Choroid plexus epithelial cell (primary cell): ENCODE measurements at regions not wholly inside any gene's neighbourhood (a gene's known extent, or its start where the extent isn't known, plus 50 kb on each side); places are given as distances from the start of the nearest gene placed in this dataset.

ENCODE experiments used
- DNase-seq: peaks from one replicate; pipeline ENCODE4 v3.0.0-alpha.2; 2010; ENCODE audit warnings: low read depth
- H3K4me3 ChIP-seq: 2 replicates; pipeline ENCODE4 v1.5.1; 2011; ENCODE audit warnings: low read depth, mild to moderate bottlenecking, control low read depth, low read length, moderate library complexity
- TF ChIP-seq, protein P1 (sequence below): conservative IDR thresholded peaks from 2 replicates; pipeline ENCODE4 v1.5.1; 2011; ENCODE audit warnings: low read depth, mild to moderate bottlenecking, control low read depth, inconsistent platforms, low read length, moderate library complexity

GRCh38 chr2:143977356-143977755 is 542.6 kb downstream of the ZEB2 start:
- no peak overlapping the region for H3K4me3 ChIP-seq
- DNase-seq: no peak
- TF ChIP-seq, protein P1, sequence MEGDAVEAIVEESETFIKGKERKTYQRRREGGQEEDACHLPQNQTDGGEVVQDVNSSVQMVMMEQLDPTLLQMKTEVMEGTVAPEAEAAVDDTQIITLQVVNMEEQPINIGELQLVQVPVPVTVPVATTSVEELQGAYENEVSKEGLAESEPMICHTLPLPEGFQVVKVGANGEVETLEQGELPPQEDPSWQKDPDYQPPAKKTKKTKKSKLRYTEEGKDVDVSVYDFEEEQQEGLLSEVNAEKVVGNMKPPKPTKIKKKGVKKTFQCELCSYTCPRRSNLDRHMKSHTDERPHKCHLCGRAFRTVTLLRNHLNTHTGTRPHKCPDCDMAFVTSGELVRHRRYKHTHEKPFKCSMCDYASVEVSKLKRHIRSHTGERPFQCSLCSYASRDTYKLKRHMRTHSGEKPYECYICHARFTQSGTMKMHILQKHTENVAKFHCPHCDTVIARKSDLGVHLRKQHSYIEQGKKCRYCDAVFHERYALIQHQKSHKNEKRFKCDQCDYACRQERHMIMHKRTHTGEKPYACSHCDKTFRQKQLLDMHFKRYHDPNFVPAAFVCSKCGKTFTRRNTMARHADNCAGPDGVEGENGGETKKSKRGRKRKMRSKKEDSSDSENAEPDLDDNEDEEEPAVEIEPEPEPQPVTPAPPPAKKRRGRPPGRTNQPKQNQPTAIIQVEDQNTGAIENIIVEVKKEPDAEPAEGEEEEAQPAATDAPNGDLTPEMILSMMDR: no peak

DNA sequence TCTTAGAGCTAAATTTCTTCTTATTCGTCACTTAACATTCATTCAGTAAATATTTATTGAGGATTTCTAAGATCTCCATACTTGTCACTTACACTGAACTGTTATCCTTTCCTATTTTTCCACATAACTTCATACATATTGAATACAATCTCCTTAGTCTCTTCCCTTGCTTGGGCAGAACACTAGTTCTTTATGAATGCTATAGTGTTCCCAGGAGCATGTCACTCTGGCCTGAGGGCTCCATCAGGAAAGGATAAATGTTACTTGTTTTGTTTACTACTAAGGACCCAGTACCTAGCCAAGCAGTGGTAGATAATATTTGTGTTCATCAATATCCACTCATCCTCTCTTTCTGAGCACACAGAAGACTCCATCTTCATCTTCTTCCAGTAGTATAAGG is 544.7 kb downstream of the ZEB2 start:
- TF ChIP-seq, protein P1: no peak
- DNase-seq: no peak
- no peak overlapping the region for H3K4me3 ChIP-seq

- TF ChIP-seq, protein P1: no peak
- no peak overlapping the region for H3K4me3 ChIP-seq
- DNase-seq: peak; percentile 55
These were observed 545.7 kb downstream of the ZEB2 start for GRCh38 chr2:143974262-143974661.

- H3K4me3 ChIP-seq: no peak overlapping the region
- TF ChIP-seq, protein P1: no peak
- DNase-seq: no peak
These were observed 551.1 kb downstream of the ZEB2 start for GRCh38 chr2:143968860-143969259.

GRCh38 chr2:143968360-143968759 is 551.6 kb downstream of the ZEB2 start:
- DNase-seq: no peak
- TF ChIP-seq, protein P1: no peak
- no peak overlapping the region for H3K4me3 ChIP-seq

DNA sequence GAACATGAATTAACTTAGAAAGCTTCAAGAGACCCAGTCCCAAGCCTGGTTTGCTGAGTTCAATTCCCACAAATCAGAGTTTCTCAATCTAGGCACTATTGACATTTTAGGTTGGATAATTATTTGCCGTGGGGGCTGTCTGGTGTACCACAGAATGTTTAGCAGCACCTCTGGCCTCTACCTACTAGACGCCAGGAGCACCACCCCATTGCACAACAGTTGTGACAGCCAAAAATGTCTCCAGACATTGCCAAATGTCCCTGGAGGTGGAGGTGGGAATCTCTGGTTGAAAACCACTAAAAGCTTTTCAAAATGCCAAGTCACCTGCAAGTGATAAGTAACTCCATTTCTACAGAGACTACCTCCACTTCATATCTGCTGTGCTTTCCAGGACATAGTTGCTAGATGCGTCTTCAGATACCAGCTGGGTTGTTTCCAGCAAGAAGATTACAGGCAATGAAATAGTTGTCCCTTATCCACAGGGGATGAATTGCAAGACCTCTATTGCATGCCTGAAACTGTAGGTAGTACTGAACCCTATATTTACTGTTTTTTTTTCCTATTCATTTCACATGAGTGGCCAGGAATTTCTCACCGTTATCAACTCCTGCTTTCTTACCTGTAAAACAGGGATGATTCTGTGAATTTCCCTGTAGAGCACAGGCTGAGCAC is 554.3 kb downstream of the ZEB2 start:
- H3K4me3 ChIP-seq: no peak overlapping the region
- TF ChIP-seq, protein P1: no peak
- peak; percentile 17 for DNase-seq

DNA sequence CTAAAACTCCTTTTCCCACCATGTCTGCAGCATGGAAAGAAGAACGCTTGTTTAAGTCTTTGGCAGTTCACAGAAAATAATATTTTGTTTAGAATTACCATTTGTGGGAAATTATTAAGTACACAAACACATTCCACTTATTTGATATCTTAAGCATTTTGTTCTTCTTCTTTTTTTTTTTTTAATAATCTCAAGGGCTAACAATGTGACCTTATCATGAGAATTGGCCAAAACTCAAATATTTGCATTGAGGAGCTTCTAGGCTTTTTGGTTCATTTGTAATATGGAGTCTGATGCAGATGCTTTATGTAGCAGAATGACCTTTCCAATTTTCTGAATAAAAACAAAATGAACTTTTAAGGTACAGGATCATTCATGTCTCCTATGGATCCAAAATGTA is 555.0 kb downstream of the ZEB2 start:
- H3K4me3 ChIP-seq: no peak overlapping the region
- peak; percentile 9 for DNase-seq
- TF ChIP-seq, protein P1: no peak
